ENCODE measurements at regions not wholly inside any gene's neighbourhood (a gene's known extent, or its start where the extent isn't known, plus 50 kb on each side); places are given as distances from the start of the nearest gene placed in this dataset.
"Not testable (repeated sequence)": the region's sequence is repeated elsewhere in the genome, so short reads cannot be mapped to it uniquely, and the experiment has no call there.

DNA sequence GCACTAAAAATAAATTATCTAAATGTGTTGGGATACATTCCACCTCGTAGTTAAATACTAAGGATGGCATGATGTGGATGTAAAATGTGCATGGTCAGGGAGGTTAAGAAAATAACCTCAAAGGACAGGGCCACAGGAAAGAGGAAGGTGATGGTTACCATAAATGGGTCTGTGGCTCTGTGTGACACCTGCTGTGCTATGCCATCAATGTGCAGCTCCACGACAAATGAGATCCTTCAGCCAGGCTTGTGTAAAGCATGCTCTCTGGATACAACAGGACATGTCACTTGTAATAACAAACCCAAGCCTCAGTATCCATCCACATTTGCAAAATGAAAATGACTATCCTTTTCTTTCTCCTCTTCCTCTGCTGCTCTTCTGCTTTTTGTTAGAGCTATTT, 456.7 kb upstream of the RASGRP1 start:
- intact Hi-C loops (cut with micrococcal nuclease) = no loop called here

DNA sequence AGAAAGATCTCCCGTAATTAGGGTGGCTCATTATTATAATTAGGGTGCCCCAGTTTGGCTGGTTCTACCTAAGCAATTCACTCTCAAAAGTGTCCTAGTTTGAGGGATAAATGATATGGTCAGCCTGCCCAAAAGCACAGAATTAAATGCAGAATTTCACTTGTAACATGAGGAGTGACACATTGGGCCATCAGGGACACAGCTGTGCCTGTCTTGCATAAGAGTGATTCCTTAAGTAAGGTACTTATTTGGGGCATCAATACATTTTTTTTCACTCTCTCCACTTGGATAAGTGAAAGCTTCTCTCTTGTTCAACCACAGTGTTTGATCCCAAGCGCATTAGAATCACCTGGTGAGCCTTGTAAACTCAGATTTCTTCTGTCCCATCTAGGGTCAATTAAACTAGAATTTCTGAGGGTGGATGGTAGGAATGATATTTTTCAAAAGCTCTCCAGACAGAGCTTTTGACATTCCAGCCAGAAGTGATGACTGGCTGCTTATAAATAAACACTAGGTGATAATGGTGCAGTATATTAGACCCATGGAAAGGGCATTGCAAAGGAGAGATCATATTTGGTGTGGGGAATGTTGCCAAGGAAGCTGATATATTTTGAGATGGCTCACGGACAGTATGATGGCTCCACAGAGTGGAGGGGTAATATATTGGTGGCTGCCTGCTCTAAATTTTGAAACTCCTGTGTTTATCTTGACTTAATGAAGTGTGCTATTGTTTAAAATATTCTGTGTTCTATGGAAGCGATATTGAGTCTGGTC, 458.1 kb upstream of the RASGRP1 start:
- intact Hi-C loops (cut with micrococcal nuclease) = no loop called here

DNA sequence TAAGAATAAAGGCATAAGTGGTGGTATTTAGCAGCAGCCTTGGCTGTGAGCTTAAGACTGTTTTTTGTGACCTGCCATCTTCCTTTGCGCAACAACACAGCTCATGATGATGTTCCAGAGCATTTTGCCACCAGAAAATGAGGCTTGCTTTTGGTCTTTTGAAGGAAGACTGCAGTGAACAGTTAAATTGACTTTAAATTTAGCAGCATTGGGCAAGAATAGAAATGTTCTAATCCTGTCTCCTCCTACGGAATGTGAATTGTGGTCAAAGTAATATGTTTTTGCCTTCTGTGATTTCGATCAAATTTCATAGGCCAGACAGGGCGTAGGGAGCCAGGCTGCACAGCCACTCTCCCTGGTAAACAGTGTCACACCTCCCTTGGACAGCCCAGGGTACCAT, 460.7 kb upstream of the RASGRP1 start:
- intact Hi-C loops (cut with micrococcal nuclease) = no loop called here

DNA sequence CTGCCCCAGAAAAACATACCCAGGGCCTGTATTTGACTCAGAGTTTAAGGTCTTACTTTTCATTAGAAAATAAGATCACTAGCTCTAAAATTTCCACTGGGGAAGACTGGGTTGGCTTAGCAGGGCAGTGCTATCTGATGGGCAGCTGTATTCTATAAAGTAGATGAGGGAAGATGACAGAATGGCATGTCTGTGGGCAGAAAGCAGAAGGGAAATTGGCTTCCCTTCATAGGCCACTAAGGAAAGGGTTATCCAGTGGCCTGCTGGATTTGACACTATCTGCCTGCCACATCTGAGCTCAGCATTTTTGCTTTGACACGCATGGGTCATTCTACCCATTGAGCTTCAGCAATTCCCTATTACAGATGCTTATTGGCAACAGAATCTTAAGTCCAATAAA, 461.3 kb upstream of the RASGRP1 start:
- intact Hi-C loops (cut with micrococcal nuclease) = no loop called here

DNA sequence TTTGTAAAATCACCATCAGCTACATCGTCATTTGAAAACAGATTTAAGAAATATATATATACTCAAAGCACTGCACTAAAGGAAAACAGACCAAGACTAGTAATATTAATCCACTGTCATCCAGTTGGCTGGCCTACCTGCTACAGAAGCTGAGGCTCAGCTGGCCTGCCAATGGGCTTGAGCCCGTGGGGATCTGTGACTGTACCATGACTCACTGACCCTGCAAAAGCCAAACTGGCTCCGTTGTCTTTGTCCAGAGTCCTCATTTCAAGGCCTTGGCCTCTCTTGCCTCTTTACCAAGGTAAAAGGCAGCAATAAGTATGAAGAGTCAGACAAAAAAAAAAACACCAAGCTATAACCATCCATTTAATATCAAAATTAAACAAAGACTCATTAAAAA, 463.5 kb upstream of the RASGRP1 start:
- intact Hi-C loops (cut with micrococcal nuclease) = no loop called here

DNA sequence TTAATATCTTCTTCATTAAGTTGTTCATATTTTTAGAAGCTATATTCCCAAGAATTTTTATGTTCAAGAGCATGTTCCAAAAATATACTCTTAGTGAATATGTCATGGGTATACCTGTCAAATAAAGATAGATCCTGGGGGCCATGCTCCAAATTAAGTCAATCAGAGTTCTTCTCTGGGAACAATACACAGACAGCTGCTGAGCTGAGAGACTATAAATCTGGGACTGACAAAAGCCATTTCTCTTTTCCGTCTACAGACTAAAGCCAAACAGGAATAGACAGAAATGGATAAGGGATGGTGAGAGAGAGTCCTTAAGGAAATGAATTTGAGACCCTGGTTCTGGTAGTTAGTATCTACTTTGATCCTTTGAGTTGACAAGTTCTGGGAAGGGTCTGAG, 465.1 kb upstream of the RASGRP1 start:
- intact Hi-C loops (cut with micrococcal nuclease) = no loop called here

DNA sequence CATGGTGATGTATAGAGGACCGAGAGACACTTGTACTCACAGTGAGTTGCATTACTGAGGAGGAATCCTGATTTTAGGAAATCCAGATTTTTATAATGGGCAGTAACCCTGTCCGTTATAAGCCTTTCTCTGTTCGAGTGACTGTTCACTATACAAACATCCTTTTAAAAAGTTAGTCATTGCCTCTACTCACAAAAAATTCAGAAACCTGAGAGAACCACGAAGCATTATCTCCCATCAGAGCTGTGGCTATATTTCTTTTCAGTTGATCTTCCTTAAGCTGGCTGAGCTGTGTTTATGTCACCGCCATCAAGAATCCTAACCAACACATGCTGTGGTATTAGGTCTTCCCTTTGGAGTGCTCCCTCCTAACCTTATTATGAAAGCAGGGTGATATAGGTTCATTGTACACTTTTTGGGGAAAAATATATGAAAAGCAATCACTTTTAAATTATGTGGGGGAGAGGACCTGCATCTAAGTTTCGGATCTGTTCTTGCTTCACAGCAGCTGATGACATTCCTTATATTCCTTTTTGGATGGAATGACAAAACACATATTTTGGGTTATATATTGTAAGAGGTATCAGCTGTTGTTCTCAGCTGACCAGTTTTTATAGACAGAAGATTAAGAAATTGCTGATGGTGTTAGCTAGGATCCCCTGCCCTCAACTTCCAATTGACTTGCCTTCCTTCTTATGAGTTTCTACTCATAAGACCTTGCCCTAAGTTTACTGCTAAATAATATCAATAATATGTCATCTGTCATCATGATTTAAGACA, 465.9 kb upstream of the RASGRP1 start:
- intact Hi-C loops (cut with micrococcal nuclease) = no loop called here

DNA sequence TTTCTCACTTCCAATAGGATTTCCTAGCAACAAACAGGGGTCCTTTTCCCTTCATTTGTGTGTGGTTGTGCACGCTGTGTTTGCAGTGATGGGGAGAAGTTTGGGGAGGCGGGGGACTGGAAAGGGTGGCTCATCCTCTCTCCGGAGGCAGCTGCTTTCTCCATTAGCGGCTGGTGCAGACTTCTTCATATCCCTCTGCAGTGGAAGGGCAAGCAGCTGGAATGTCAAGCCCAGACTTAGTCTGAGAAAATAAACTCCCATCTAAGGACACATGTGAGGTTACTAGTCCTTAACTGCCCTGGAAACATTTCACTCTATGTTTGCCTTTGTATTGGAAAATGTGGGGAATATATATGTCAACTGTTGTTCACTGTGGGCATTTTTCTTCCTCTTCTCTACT, 467.0 kb upstream of the RASGRP1 start:
- intact Hi-C loops (cut with micrococcal nuclease) = no loop called here

DNA sequence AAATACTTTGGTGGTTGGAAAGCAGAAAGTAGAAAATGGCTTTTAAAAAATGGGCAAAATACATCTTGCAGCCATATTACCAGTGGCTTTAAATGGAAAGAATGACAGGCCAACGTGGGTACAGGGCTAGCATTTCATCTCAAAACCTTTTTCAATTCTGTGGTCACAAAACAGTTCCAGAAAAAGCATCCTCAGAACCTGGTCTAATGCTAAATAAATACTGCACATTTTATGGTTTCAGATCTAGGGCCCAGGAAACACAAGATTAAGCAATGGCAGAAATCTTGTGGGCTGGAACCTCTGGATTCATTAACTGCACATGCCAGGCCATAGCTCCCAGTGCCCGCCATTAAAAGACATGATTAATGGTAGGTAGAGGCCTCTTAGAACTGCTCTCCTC, 470.2 kb upstream of the RASGRP1 start:
- intact Hi-C loops (cut with micrococcal nuclease) = no loop called here

DNA sequence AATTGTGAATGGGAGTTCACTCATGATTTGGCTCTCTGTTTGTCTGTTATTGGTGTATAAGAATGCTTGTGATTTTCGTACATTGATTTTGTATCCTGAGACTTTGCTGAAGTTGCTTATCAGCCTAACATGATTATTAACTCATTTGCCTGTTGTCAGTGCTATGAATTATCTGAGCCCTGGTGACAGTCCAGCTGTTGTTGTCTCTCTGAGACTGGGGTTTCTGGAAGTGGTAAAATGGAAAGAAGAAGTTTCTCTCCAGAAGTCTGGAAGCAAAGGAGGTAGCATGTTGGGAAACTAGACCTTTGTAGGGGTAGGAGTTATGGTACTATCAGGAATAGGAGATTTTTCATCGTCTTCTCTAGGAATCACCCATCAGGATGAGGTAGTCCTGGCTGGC, 473.0 kb upstream of the RASGRP1 start:
- intact Hi-C loops (cut with micrococcal nuclease) = not testable (repeated sequence)

DNA sequence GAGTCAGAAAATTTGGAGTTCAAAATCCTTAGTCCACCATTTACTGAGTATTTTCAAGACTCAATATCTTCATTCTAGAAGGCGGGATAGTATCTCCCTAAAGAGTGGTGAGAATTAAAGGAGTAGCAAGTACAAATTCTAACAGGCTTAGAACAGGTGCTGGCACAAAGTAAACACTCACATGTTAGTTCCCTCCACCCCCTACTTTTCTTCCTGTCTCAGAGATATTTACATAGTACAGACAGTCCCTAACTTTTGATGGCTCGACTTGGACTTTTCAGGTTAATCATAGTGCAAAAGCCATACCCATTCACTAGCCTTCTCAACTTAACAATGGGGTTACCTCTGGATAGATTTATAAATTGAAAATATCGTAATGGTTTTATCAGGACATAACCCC, 476.2 kb upstream of the RASGRP1 start:
- intact Hi-C loops (cut with micrococcal nuclease) = no loop called here

DNA sequence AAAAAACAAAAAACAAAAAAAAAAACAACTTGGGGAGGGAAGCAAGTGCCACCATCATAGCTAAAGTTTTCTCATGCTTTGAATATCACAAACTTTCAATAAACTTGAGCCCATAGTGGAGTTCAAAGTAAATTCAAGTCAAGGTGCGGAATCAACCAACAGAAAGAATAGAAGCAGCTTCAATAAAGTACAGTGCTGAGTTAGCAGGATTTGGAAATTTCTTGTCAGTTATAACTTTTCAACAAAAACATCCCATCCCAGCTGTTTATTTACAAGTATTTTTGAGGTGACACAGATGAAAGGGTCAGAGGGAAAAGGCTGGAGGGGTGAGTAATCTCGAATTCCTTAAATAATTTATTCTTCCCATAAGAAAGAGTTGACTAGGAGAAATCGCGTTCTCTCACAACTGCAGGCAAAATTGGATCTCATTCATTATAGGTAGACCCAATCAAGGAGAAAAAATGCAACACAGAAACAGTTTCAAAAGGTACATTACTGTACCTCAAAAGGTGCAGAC, 477.4 kb upstream of the RASGRP1 start:
- intact Hi-C loops (cut with micrococcal nuclease) = no loop called here

DNA sequence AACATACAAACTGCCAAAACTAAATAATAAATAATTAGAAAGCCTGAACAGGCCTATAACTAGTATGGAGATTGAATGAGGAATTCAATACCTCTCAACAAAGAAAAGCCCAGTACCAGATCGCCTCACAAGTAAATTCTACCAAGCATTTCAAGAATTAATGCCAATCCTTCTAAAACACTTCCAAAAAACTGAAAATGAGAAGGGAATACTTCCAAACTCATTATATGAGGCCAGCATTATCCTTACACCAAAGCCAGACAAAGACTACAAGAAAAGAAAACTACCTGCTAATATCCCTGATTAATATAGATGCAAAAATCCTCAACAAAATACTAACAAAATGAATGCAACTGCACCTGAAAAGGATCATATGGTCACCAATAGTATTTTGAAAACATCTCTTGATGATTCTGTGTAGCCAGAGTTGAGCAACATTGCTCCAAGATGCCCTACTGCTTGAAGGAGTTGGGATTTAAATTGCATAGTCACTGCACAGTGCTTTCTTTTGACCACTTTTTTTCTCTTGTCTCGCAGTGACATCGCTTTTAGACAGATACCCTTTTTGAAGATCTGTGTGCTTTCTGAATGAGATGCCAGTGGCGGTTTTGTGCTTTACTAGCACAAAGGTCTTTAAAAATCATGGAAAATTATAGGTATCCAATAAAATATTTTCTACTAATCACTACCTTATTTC, 487.2 kb upstream of the RASGRP1 start:
- intact Hi-C loops (cut with micrococcal nuclease) = no loop called here

DNA sequence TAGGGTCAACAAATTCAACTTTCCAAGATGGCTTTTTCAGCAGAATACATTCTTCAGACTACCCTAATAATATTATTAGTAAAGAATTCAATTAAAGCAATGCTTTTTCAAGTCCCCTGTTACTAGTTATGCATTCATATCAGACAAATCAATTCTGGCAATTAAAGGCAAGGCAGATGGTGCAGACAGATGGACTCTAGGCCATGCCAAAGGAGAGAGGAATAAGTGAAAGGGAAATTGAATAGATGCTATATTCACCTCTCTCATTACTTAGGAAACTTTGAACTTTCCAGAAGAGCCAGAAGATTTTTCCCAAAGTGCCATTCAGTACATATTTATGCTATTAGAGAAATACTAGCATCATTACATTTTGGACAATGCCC, 487.7 kb upstream of the RASGRP1 start:
- intact Hi-C loops (cut with micrococcal nuclease) = no loop called here

DNA sequence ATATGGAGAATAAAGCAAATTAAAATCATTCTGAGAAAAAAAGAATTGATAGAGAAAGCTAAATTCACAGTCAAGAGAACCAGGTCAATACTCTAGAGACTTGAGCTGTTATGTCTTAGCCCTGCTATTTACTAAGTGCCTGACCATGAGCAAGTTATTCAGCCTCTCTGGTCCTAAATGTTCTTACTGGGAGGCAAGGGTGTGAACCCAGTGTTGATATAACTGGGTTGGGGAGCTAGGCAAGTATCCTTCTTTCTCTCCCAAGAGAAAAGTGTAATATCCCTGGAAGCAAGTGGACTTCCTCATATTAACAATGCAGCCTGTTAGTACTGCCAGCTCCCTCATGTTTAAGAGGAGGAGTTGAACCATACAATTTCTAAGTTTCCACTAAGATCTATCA, 488.9 kb upstream of the RASGRP1 start:
- intact Hi-C loops (cut with micrococcal nuclease) = no loop called here

DNA sequence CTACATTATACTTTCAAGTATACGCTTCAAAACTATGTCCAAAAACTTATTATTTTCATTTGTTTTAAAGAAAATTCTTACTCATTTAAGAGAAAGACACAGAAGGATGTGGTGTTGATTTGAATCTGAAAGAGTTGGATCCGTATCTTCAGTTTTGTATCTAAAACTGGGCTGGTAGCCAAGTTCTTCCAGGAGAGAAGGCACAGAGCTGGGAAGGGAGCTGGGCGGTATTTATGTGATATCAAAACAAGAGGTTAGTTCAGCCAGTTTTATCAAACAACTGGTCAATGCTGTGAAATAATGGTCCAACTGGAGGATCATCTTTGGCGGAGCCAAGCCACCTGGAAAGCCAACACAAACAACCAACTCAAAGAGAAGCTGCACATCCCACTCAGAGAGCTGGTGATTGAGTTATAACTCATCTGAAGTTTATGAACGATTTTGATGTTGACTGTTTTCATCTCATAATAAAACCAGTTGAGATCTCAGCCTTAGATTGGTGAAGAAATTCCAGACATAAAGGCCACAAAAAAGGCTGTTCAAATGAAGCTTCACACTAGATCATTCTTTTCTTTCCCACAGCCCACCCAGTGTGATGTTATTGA, 489.6 kb upstream of the RASGRP1 start:
- intact Hi-C loops (cut with micrococcal nuclease) = no loop called here

DNA sequence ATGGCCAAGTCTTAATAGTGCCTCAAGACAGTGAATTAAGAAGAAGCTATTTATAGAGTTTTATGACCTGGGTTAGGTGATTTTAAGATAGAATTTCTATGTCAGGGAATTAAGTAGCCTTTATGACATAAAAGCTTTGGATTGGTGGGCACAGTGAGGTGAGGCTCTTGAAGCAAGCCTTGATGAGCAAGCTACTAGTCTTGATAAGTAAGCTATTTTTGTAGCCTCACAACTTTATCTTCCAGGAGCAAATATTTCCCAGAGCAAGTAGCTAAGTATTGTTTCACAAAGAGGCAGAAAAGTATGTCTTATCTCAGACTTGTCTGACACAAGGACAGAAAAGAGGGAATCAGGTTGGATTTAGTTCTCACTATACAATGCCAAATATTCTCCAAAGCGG, 491.7 kb upstream of the RASGRP1 start:
- intact Hi-C loops (cut with micrococcal nuclease) = no loop called here

DNA sequence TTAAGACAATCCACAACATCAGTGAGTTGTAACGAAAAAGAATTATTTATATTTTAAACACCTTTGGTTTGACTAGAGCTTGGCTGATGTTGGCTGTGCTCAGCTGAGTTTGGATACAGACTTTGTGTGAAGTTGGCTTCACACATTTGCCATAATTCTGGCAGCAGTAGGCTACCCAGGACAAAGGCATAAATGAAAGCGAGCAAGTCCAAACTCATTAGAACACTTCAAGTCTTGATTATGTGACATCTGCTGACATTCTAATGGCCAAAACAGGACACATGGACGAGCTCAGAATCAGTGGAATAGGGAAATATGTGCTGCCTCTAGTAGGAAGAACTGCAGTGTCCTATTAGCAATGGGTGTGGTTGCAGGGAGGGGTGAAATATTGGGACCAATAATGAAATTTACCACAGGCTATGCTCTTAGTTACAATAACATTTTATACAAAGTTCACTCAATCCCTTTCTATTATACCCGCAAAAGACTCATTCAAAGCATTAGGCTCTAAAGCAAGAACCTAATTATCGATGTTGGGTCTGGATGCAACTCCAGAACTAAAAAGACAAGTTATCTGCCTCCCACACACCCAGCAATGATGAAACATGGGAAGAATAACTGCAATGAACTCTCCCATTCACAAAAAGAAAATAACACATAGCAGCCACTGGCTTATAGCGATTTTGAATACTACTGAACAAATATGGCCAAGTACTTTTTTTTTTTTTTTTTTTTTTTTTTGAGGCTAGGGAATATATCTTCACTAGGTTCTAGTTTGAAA, 493.9 kb upstream of the RASGRP1 start:
- intact Hi-C loops (cut with micrococcal nuclease) = no loop called here

DNA sequence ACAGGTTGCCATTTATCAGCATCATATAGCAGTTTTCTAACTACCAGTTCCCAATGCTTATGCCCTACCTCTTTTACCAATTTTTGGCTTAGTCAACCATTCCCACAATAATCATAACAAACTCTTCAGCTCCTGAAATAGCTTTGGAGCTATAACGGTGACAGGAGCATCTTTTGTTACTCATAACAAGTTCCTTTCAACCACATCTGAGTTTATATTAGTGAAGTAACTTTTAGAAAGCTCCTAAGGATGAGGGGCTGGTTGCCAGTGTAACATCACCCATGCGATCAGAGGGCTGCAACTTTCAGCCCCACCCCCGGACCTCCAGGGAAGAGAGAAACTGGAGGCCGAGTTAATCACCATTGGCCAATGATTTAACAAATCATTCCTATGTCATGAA, 495.3 kb upstream of the RASGRP1 start:
- intact Hi-C loops (cut with micrococcal nuclease) = no loop called here

DNA sequence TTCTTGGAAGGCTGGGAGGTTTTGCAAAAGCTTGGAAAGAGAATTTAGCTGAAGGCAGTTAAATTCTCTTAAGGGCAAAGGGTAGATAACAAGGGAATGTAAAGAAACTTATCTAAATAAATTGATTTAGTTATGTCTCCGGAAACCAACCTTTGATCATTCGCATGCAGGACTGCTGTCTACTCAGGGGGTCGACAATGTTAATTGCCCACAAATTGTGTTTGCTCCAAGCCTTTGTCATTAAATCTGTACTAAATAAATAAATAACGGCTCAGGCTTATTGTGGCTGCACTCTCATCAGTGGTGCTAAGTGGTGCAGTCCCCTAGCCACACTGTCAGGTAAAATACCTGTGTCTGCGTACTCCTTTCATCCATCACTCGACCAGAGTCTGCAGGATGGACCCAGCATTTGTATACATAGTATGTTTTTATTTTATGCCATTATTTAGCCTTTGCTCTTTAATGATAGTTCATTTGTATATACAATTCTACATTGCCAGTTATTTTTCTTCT, 497.4 kb upstream of the RASGRP1 start:
- intact Hi-C loops (cut with micrococcal nuclease) = no loop called here

DNA sequence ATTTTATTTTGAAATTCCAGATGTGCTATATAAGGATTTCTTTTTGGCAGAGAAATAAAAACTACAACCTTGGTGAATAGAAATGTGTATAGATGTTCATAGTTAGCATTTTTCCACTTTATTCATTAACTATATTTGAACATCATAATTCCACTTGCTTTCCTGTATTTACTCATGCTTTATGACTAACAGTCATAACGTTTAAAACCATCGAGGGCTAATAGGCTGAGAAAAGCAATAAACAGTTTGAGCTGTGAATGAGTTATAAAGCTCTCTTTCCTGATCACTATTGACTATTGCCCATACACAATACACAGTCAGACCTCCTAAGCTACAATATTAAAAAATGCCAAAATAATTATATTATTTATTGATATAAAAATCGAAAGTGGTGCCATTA, 502.1 kb upstream of the RASGRP1 start:
- intact Hi-C loops (cut with micrococcal nuclease) = no loop called here
